ENCODE measurements at regions not wholly inside any gene's neighbourhood (a gene's known extent, or its start where the extent isn't known, plus 50 kb on each side); places are given as distances from the start of the nearest gene placed in this dataset.

DNA sequence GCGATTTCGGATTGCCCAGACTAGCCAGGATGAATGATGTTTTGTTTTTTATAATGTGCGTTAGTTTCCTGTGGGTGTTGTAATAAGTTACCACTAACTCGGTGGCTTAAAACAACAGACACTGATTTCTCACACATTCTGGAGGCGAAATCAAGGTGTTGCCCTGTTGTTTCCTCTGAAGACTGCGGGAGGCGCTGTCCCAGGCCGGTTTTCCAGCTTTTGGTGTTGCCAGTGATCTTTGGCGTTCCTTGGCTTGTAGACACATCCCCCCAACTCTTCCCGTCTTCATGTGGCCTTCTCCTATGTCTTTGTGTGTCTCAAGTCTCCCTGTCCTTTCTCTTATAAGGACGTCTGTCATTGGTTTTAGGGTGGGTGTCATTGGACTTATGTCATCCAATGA lies 267.7 kb downstream of the AACS start:
- TF ChIP-seq CTCF (IDR thresholded peaks at IDR 0.05; ENCODE audit: poor library complexity, severe bottlenecking) = no peak
- TF ChIP-seq EZH2 (IDR thresholded peaks at IDR 0.05; ENCODE audit: borderline replicate concordance, insufficient read depth, low read length, poor library complexity, severe bottlenecking) = no peak
- TF ChIP-seq SMC3 (conservative IDR thresholded peaks at IDR 0.05; ENCODE audit: poor library complexity) = no peak
- no peak for TF ChIP-seq TAF1 (IDR thresholded peaks at IDR 0.05; ENCODE audit: low read depth)
- TF ChIP-seq POLR2AphosphoS5 (IDR thresholded peaks at IDR 0.05) = no peak
